ENCODE measurements at regions not wholly inside any gene's neighbourhood (a gene's known extent, or its start where the extent isn't known, plus 50 kb on each side); places are given as distances from the start of the nearest gene placed in this dataset.

GRCh38 chr17:70353408-70354092, 184.2 kb downstream of the KCNJ2 start (continued):
- TF ChIP-seq ZSCAN18 (CRISPR knock-in tag; IDR thresholded peaks at IDR 0.05): no peak
- TF ChIP-seq SP1 (CRISPR knock-in tag; conservative IDR thresholded peaks at IDR 0.05): no peak
- TF ChIP-seq ATF1 (CRISPR knock-in tag; IDR thresholded peaks at IDR 0.05): no peak
- TF ChIP-seq, protein P1, sequence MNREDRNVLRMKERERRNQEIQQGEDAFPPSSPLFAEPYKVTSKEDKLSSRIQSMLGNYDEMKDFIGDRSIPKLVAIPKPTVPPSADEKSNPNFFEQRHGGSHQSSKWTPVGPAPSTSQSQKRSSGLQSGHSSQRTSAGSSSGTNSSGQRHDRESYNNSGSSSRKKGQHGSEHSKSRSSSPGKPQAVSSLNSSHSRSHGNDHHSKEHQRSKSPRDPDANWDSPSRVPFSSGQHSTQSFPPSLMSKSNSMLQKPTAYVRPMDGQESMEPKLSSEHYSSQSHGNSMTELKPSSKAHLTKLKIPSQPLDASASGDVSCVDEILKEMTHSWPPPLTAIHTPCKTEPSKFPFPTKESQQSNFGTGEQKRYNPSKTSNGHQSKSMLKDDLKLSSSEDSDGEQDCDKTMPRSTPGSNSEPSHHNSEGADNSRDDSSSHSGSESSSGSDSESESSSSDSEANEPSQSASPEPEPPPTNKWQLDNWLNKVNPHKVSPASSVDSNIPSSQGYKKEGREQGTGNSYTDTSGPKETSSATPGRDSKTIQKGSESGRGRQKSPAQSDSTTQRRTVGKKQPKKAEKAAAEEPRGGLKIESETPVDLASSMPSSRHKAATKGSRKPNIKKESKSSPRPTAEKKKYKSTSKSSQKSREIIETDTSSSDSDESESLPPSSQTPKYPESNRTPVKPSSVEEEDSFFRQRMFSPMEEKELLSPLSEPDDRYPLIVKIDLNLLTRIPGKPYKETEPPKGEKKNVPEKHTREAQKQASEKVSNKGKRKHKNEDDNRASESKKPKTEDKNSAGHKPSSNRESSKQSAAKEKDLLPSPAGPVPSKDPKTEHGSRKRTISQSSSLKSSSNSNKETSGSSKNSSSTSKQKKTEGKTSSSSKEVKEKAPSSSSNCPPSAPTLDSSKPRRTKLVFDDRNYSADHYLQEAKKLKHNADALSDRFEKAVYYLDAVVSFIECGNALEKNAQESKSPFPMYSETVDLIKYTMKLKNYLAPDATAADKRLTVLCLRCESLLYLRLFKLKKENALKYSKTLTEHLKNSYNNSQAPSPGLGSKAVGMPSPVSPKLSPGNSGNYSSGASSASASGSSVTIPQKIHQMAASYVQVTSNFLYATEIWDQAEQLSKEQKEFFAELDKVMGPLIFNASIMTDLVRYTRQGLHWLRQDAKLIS (CRISPR knock-in tag; IDR thresholded peaks at IDR 0.05; ENCODE audit: borderline replicate concordance): no peak
- no peak for TF ChIP-seq ZNF425 (CRISPR knock-in tag; conservative IDR thresholded peaks at IDR 0.05)
- TF ChIP-seq PRRX2 (CRISPR knock-in tag; IDR thresholded peaks at IDR 0.05): no peak
- no peak for TF ChIP-seq E2F4 (CRISPR knock-in tag; IDR thresholded peaks at IDR 0.05; ENCODE audit: borderline replicate concordance, low read depth)
- no peak for TF ChIP-seq OVOL2 (CRISPR knock-in tag; IDR thresholded peaks at IDR 0.05; ENCODE audit: borderline replicate concordance)
- TF ChIP-seq CREB1 (CRISPR knock-in tag; IDR thresholded peaks at IDR 0.05): no peak
- no peak for TF ChIP-seq IRF1 (CRISPR knock-in tag; IDR thresholded peaks at IDR 0.05)
- TF ChIP-seq NFATC4 (CRISPR knock-in tag; IDR thresholded peaks at IDR 0.05): no peak

- ChIA-PET POLR2A (no interaction called here), CTCF (no interaction called here)
- ATAC-seq (no peak), DNase-seq (ENCODE audit: low spot score) (no peak)
- H3K27me3 Mint-ChIP-seq (ENCODE audit: low read depth): no peaks in the 10 kb centered on the region; the same call in 1 of the 2 replicates
- no peak overlapping the region for H3K27ac Mint-ChIP-seq
- H3K4me1 Mint-ChIP-seq: no peaks in the 10 kb centered on the region
- 0 out of 2 replicates have a peak, but pooled peaks cover 3% of the 10 kb centered on the region for H3K9me3 Mint-ChIP-seq
- H3K36me3 Mint-ChIP-seq: no peaks in the 10 kb centered on the region
- no peak overlapping the region for H3K4me3 Mint-ChIP-seq
- TF ChIP-seq IRF2 (CRISPR knock-in tag; IDR thresholded peaks at IDR 0.05; ENCODE audit: borderline replicate concordance, low read depth) (no peak), ESRRA (CRISPR knock-in tag; IDR thresholded peaks at IDR 0.05; ENCODE audit: borderline replicate concordance) (no peak), USF2 (CRISPR knock-in tag; IDR thresholded peaks at IDR 0.05) (no peak), ZNF416 (CRISPR knock-in tag; IDR thresholded peaks at IDR 0.05) (no peak), AR (CRISPR knock-in tag; IDR thresholded peaks at IDR 0.05) (no peak), ZBTB21 (CRISPR knock-in tag; IDR thresholded peaks at IDR 0.05; ENCODE audit: borderline replicate concordance) (no peak)
- TF ChIP-seq, protein P2, sequence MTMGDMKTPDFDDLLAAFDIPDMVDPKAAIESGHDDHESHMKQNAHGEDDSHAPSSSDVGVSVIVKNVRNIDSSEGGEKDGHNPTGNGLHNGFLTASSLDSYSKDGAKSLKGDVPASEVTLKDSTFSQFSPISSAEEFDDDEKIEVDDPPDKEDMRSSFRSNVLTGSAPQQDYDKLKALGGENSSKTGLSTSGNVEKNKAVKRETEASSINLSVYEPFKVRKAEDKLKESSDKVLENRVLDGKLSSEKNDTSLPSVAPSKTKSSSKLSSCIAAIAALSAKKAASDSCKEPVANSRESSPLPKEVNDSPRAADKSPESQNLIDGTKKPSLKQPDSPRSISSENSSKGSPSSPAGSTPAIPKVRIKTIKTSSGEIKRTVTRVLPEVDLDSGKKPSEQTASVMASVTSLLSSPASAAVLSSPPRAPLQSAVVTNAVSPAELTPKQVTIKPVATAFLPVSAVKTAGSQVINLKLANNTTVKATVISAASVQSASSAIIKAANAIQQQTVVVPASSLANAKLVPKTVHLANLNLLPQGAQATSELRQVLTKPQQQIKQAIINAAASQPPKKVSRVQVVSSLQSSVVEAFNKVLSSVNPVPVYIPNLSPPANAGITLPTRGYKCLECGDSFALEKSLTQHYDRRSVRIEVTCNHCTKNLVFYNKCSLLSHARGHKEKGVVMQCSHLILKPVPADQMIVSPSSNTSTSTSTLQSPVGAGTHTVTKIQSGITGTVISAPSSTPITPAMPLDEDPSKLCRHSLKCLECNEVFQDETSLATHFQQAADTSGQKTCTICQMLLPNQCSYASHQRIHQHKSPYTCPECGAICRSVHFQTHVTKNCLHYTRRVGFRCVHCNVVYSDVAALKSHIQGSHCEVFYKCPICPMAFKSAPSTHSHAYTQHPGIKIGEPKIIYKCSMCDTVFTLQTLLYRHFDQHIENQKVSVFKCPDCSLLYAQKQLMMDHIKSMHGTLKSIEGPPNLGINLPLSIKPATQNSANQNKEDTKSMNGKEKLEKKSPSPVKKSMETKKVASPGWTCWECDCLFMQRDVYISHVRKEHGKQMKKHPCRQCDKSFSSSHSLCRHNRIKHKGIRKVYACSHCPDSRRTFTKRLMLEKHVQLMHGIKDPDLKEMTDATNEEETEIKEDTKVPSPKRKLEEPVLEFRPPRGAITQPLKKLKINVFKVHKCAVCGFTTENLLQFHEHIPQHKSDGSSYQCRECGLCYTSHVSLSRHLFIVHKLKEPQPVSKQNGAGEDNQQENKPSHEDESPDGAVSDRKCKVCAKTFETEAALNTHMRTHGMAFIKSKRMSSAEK (CRISPR knock-in tag; IDR thresholded peaks at IDR 0.05; ENCODE audit: borderline replicate concordance): no peak
Observed at GRCh38 chr17:70355185-70355584, 185.9 kb downstream of the KCNJ2 start.
